GM12878 (cell line): ENCODE measurements at regions not wholly inside any gene's neighbourhood (a gene's known extent, or its start where the extent isn't known, plus 50 kb on each side); places are given as distances from the start of the nearest gene placed in this dataset.

Source experiments
- ATAC-seq: fragments of 200-7000 bp; cut with Tn5 transposase; 3 replicates; pipeline ENCODE4 v1.9.1; 2020; ENCODE audit warnings: mild to moderate bottlenecking, moderate library complexity
- BruUV-seq: library from RNA; stranded (reverse); fragments of 400-500 nt; replicated peaks from 2 replicates; lab custom pipeline; 2021; lab: Mats Ljungman, UMichigan
- CTCF ChIA-PET: fragments of 300-600 bp; sonication (Branson Sonifier 250); formaldehyde crosslinking; extraction: SDS; loops from one replicate; lab custom pipeline; 2021; ENCODE audit warnings: inconsistent platforms; lab: Yijun Ruan, JAX
- POLR2A ChIA-PET: fragments of 350-600 bp; formaldehyde crosslinking; extraction: SDS; loops from one replicate; lab custom pipeline; 2021; ENCODE audit warnings: inconsistent platforms; lab: Charles Lee
- RAD21 ChIA-PET: fragments of 300-600 bp; sonication (Branson Sonifier 250); formaldehyde crosslinking; loops from one replicate; lab custom pipeline; 2023; ENCODE audit warnings: antibody characterized with exemption; ENCODE audit not compliant: unreplicated experiment; lab: Charles Lee
- SMC1A ChIA-PET: fragments of 300-600 bp; sonication (Branson Sonifier 250); formaldehyde crosslinking; loops from one replicate; lab custom pipeline; 2023; ENCODE audit not compliant: unreplicated experiment, uncharacterized antibody; lab: Charles Lee
- DNase-seq: peaks from one replicate; pipeline ENCODE4 v3.0.0-alpha.2; 2011; ENCODE audit warnings: low read depth, low spot score
- FAIRE-seq: peaks from 3 replicates; lab custom pipeline; 2011; peaks lifted over from hg19 to GRCh38; lab: Jason Lieb, UNC
- H2AFZ ChIP-seq: 2 replicates; pipeline ENCODE4 v1.6.0; 2011; ENCODE audit warnings: low read depth, low read length, control low read depth; ENCODE audit not compliant: control insufficient read depth
- H3K27ac ChIP-seq: 2 replicates; pipeline ENCODE4 v1.5.1; 2011; ENCODE audit warnings: control low read depth; ENCODE audit not compliant: control insufficient read depth, insufficient read depth
- H3K27me3 ChIP-seq, 2 experiments: replicated peaks in 1 of 2; 2 replicates each; pipeline versions ENCODE4 v1.6.0 to v1.6.1; 2011; ENCODE audit warnings: low read length in 1 of 2; ENCODE audit not compliant: control insufficient read depth in 2 of 2, insufficient read depth in 2 of 2
- H3K36me3 ChIP-seq, 2 experiments: 2 replicates each; pipeline ENCODE4 v1.5.1; 2011; ENCODE audit warnings: low read length in 1 of 2; ENCODE audit not compliant: control insufficient read depth in 2 of 2, insufficient read depth in 2 of 2
- H3K4me1 ChIP-seq: 2 replicates; pipeline ENCODE4 v1.6.1; 2011; ENCODE audit warnings: mild to moderate bottlenecking, low read length, moderate library complexity, mixed read lengths; ENCODE audit not compliant: control insufficient read depth, insufficient read depth
- H3K4me2 ChIP-seq: 2 replicates; pipeline ENCODE4 v1.6.0; 2011; ENCODE audit warnings: control low read depth; ENCODE audit not compliant: control insufficient read depth, insufficient read depth
- H3K4me3 ChIP-seq: fragments of 200-600 bp; sonication (generic); 2 replicates; pipeline ENCODE4 v1.5.1; 2016
- H3K79me2 ChIP-seq: 2 replicates; pipeline ENCODE4 v1.6.0; 2011; ENCODE audit warnings: low read length; ENCODE audit not compliant: control insufficient read depth, insufficient read depth
- H3K9ac ChIP-seq: 2 replicates; pipeline ENCODE4 v1.8.0; 2011; ENCODE audit warnings: low read length, control low read depth, mixed read lengths; ENCODE audit not compliant: control insufficient read depth, insufficient read depth
- H3K9me3 ChIP-seq: replicated peaks from 3 replicates; pipeline ENCODE4 v1.5.1; 2011; ENCODE audit warnings: mild to moderate bottlenecking, low read length; ENCODE audit not compliant: control insufficient read depth, insufficient read depth
- H4K20me1 ChIP-seq: 2 replicates; pipeline ENCODE4 v1.6.0; 2011; ENCODE audit not compliant: control insufficient read depth, insufficient read depth
- BHLHE40 ChIP-seq, 2 experiments: fragments of 450-650 bp in 1 of 2; IDR thresholded peaks; 2 replicates each; pipeline ENCODE4 v1.6.1; 2011 to 2017; ENCODE audit warnings: low read depth in 2 of 2, borderline replicate concordance in 1 of 2, improper control_type of control experiment in 1 of 2, low read length in 1 of 2, mild to moderate bottlenecking in 1 of 2
- CHD4 ChIP-seq: fragments of 200-600 bp; sonication (generic); IDR thresholded peaks from 2 replicates; pipeline ENCODE4 v1.6.1; 2016; ENCODE audit warnings: mild to moderate bottlenecking
- NFIC ChIP-seq: IDR thresholded peaks from 2 replicates; pipeline ENCODE4 v1.6.1; 2012; ENCODE audit warnings: low read depth, mild to moderate bottlenecking, inconsistent platforms, low read length, moderate library complexity
- ZZZ3 ChIP-seq: IDR thresholded peaks from 2 replicates; pipeline ENCODE4 v1.6.1; 2011; ENCODE audit warnings: low read depth; ENCODE audit not compliant: control insufficient read depth, insufficient read length
- WGBS: methylation state at CpG from one replicate; pipeline ENCODE4 v1.1.6; 2016; ENCODE audit warnings: low lambda C conversion rate; ENCODE audit not compliant: insufficient replicate concordance, insufficient coverage; ENCODE audit errors: missing lambda C conversion rate; 5-methylcytosine and 5-hydroxymethylcytosine counted together
- in situ Hi-C: fragments of 300-500 bp; cut with MboI; formaldehyde crosslinking; loops from 9 replicates; pipeline ENCODE4 v1.14.3; 2018; ENCODE audit warnings: mixed read lengths
- intact Hi-C: fragments of 100-400 bp; cut with micrococcal nuclease; formaldehyde crosslinking; loops from one replicate; pipeline ENCODE4 v1.14.2; 2022; ENCODE audit not compliant: unreplicated experiment
- TF ChIP-seq, protein P1 (sequence below): fragments of 450-650 bp; IDR thresholded peaks from 2 replicates; pipeline ENCODE4 v1.6.1; 2017; ENCODE audit warnings: mild to moderate bottlenecking, moderate library complexity
- TF ChIP-seq, protein P2 (sequence below): fragments of 450-650 bp; IDR thresholded peaks from 2 replicates; pipeline ENCODE4 v1.6.1; 2017; ENCODE audit warnings: mild to moderate bottlenecking
- TF ChIP-seq, protein P3 (sequence below): fragments of 450-650 bp; IDR thresholded peaks from 2 replicates; pipeline ENCODE4 v1.6.1; 2016; ENCODE audit warnings: mild to moderate bottlenecking
- TF ChIP-seq, protein P4 (sequence below): IDR thresholded peaks from 2 replicates; pipeline ENCODE4 v1.6.1; 2012; ENCODE audit warnings: improper control_type of control experiment, low read depth, low read length; ENCODE audit not compliant: insufficient replicate concordance

DNA sequence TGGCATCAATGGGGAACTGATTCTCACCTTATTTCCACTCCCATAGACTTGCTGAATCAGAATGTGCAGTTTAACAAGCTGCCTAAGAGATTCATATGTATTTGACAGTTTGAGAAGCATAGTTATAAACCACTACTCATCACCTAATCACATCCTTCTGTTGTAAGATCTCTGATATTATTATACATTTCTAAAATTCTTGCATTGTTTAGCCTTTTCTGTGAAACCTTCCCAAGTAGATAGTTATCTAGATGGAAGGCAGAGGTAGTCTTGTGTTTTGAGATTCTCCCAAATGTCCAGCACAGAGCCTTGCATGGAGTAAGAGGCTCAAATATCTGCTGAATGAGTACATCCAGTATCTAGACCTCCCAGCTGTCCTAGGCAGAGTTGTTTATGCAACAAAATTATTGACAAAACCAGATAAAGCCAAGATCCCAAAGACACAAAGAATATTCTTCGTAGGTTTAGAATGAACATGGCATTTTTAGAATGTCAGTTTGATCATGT lies 227.3 kb downstream of the KDR start (continued):
- TF ChIP-seq, protein P1, sequence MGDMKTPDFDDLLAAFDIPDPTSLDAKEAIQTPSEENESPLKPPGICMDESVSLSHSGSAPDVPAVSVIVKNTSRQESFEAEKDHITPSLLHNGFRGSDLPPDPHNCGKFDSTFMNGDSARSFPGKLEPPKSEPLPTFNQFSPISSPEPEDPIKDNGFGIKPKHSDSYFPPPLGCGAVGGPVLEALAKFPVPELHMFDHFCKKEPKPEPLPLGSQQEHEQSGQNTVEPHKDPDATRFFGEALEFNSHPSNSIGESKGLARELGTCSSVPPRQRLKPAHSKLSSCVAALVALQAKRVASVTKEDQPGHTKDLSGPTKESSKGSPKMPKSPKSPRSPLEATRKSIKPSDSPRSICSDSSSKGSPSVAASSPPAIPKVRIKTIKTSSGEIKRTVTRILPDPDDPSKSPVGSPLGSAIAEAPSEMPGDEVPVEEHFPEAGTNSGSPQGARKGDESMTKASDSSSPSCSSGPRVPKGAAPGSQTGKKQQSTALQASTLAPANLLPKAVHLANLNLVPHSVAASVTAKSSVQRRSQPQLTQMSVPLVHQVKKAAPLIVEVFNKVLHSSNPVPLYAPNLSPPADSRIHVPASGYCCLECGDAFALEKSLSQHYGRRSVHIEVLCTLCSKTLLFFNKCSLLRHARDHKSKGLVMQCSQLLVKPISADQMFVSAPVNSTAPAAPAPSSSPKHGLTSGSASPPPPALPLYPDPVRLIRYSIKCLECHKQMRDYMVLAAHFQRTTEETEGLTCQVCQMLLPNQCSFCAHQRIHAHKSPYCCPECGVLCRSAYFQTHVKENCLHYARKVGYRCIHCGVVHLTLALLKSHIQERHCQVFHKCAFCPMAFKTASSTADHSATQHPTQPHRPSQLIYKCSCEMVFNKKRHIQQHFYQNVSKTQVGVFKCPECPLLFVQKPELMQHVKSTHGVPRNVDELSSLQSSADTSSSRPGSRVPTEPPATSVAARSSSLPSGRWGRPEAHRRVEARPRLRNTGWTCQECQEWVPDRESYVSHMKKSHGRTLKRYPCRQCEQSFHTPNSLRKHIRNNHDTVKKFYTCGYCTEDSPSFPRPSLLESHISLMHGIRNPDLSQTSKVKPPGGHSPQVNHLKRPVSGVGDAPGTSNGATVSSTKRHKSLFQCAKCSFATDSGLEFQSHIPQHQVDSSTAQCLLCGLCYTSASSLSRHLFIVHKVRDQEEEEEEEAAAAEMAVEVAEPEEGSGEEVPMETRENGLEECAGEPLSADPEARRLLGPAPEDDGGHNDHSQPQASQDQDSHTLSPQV = no peak
- TF ChIP-seq CHD4 = no peak
- TF ChIP-seq, protein P2, sequence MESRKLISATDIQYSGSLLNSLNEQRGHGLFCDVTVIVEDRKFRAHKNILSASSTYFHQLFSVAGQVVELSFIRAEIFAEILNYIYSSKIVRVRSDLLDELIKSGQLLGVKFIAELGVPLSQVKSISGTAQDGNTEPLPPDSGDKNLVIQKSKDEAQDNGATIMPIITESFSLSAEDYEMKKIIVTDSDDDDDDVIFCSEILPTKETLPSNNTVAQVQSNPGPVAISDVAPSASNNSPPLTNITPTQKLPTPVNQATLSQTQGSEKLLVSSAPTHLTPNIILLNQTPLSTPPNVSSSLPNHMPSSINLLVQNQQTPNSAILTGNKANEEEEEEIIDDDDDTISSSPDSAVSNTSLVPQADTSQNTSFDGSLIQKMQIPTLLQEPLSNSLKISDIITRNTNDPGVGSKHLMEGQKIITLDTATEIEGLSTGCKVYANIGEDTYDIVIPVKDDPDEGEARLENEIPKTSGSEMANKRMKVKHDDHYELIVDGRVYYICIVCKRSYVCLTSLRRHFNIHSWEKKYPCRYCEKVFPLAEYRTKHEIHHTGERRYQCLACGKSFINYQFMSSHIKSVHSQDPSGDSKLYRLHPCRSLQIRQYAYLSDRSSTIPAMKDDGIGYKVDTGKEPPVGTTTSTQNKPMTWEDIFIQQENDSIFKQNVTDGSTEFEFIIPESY = no peak

DNA sequence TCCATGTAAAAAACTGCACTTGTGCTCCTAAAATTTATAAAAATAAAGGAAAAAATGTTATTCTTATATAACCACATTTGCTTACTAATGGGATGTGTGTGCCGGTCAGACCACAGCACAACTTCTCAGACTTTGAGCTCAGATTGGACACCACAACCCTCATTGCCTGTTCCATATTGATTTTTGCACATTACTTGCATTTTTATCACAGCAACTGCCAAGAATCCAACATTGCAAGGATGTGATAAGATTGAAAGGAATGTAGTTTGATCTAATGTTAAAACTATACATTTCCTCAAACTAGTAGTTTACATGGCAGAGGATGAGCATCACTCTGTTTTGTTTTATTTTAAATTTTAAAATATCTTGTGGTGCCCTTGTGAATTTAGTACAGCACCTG lies 227.8 kb downstream of the KDR start:
- Histone ChIP-seq H3K27ac (no peak overlapping the region), H3K27me3 (no peaks in the 10 kb centered on the region), H2AFZ (no peak overlapping the region), H3K9me3 (no peaks in the 10 kb centered on the region), H3K79me2 (no peaks in the 10 kb centered on the region), H3K4me3 (no peak overlapping the region), H4K20me1 (no peaks in the 10 kb centered on the region), H3K4me1 (no peaks in the 10 kb centered on the region), H3K4me2 (no peak overlapping the region), H3K9ac (no peak overlapping the region), H3K36me3 (no peaks in the 10 kb centered on the region)
- no peak for ATAC-seq
- ChIA-PET POLR2A (no interaction called here), SMC1A (no interaction called here), RAD21 (no interaction called here), CTCF (no interaction called here)
- BruUV-seq = no TSS peak
- no peak for DNase-seq
- no peak for FAIRE-seq
- intact Hi-C loops (no loop called here), in situ Hi-C loops (no loop called here)
- WGBS = 58% methylated on average over 1 of the region's 1 CpG
- no peak for TF ChIP-seq ZZZ3
- no peak for TF ChIP-seq NFIC
- no peak for TF ChIP-seq BHLHE40 (IDR thresholded peaks at IDR 0.05; ENCODE audit: borderline replicate concordance in 1 of 2, low read depth in 2 of 2, low read length in 1 of 2)
- TF ChIP-seq, protein P3, sequence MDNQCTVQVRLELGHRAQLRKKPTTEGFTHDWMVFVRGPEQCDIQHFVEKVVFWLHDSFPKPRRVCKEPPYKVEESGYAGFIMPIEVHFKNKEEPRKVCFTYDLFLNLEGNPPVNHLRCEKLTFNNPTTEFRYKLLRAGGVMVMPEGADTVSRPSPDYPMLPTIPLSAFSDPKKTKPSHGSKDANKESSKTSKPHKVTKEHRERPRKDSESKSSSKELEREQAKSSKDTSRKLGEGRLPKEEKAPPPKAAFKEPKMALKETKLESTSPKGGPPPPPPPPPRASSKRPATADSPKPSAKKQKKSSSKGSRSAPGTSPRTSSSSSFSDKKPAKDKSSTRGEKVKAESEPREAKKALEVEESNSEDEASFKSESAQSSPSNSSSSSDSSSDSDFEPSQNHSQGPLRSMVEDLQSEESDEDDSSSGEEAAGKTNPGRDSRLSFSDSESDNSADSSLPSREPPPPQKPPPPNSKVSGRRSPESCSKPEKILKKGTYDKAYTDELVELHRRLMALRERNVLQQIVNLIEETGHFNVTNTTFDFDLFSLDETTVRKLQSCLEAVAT = no peak
- TF ChIP-seq, protein P4, sequence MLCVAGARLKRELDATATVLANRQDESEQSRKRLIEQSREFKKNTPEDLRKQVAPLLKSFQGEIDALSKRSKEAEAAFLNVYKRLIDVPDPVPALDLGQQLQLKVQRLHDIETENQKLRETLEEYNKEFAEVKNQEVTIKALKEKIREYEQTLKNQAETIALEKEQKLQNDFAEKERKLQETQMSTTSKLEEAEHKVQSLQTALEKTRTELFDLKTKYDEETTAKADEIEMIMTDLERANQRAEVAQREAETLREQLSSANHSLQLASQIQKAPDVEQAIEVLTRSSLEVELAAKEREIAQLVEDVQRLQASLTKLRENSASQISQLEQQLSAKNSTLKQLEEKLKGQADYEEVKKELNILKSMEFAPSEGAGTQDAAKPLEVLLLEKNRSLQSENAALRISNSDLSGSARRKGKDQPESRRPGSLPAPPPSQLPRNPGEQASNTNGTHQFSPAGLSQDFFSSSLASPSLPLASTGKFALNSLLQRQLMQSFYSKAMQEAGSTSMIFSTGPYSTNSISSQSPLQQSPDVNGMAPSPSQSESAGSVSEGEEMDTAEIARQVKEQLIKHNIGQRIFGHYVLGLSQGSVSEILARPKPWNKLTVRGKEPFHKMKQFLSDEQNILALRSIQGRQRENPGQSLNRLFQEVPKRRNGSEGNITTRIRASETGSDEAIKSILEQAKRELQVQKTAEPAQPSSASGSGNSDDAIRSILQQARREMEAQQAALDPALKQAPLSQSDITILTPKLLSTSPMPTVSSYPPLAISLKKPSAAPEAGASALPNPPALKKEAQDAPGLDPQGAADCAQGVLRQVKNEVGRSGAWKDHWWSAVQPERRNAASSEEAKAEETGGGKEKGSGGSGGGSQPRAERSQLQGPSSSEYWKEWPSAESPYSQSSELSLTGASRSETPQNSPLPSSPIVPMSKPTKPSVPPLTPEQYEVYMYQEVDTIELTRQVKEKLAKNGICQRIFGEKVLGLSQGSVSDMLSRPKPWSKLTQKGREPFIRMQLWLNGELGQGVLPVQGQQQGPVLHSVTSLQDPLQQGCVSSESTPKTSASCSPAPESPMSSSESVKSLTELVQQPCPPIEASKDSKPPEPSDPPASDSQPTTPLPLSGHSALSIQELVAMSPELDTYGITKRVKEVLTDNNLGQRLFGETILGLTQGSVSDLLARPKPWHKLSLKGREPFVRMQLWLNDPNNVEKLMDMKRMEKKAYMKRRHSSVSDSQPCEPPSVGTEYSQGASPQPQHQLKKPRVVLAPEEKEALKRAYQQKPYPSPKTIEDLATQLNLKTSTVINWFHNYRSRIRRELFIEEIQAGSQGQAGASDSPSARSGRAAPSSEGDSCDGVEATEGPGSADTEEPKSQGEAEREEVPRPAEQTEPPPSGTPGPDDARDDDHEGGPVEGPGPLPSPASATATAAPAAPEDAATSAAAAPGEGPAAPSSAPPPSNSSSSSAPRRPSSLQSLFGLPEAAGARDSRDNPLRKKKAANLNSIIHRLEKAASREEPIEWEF = no peak
